A673 (cell line): ENCODE measurements at regions not wholly inside any gene's neighbourhood (a gene's known extent, or its start where the extent isn't known, plus 50 kb on each side); places are given as distances from the start of the nearest gene placed in this dataset.

Source experiments
- CTCF ChIP-seq: fragments of 300-800, 200-600 bp; sonication (generic); conservative IDR thresholded peaks from 2 replicates; pipeline ENCODE4 v1.5.1; 2017; ENCODE audit warnings: low read depth, mild to moderate bottlenecking, antibody characterized with exemption, low read length, moderate library complexity, mixed read lengths
- EZH2 ChIP-seq: fragments of 200-600 bp; sonication (generic); IDR thresholded peaks from 2 replicates; pipeline ENCODE4 v1.6.1; 2017; ENCODE audit warnings: borderline replicate concordance, low read depth, mild to moderate bottlenecking, mixed read lengths, antibody characterized with exemption, low read length; ENCODE audit not compliant: poor library complexity, severe bottlenecking

GRCh38 chrX:45822124-45822523 lies 621.4 kb upstream of the DIPK2B start:
- no peak for TF ChIP-seq CTCF
- no peak for TF ChIP-seq EZH2
